ENCODE measurements at regions not wholly inside any gene's neighbourhood (a gene's known extent, or its start where the extent isn't known, plus 50 kb on each side); places are given as distances from the start of the nearest gene placed in this dataset.

DNA sequence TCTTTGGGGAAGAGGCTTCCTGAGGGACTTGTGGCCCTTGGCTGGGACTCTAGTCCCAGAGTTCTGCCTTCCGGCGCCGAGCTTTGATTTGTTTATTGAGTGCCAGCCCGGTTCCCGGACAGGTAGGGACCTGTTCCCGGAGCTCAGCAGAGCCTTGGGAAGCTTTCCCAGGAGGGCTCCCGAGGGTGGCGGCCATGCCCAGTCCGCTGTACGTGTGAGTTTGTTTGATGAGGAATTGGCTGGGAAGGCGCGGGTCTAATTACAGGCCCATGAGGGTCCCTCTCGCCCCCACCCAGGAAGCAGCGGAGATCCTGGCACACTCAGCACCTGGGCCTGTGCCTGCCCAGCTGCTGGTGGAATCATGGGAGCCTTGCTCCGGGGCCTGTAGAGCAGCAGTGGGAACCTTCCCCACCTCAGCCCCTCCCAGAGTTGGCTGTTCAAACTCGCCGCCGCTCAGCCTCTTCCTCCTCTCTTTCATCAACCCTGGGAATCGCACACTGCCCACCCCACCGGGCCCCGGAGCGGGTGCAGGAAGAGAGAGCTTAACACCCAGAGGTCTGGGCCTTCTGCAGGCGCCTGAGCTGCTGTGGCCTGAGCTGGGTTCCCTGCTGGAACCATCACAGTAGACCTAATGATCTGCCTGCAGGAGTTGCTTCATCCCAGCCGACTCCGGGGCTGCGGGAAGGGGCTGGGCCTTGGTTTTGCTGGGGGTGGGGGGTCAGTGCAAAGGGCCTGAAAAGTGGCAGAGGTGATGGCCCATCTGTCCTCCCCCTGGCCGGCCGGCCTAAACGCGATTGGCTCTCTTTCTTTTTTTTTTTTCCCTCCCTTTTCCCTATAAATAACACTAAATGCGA, 313.7 kb downstream of the SEC14L1 start:
- no peak for DNase-seq (ENCODE audit: low read depth in 2 of 2, low spot score in 1 of 2)

DNA sequence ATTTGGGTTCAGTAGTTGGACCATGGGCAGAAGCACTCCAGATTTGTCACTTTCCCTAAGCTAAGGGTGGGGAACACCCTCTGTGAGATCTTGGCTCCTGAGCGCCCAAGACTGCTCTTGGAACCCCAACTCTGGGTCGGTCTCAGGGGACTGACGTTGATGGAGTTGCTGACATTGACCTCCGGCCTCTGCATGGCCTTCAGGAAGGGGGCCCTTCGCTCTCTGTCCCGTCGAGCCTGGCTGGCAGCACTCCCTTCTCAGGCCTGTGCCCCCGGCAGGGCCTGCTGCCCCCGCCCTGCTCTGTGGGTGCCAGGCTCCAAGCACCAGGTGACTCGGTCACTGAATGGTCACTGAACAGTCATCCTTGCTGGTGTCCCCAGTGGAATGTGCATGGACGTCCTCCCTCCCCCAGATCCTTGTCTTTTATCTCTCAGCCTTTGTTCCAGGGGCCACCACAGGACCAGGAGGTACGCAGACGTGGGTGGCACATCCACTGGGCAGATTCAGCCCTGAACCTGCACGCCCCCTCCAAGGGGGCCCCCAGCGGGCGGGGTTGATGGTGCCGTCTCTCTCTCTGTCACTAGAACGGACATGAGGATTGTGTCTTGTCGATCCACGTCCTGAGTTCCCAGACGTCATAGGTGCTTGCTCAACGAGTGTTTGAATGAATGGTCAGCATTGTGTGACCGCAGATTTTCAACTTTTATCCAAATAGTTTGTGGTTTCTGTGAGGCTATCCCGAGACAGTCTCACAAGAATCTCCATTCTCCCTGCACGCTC, 314.5 kb downstream of the SEC14L1 start:
- no peak for DNase-seq (ENCODE audit: low read depth in 2 of 2, low spot score in 1 of 2)

DNA sequence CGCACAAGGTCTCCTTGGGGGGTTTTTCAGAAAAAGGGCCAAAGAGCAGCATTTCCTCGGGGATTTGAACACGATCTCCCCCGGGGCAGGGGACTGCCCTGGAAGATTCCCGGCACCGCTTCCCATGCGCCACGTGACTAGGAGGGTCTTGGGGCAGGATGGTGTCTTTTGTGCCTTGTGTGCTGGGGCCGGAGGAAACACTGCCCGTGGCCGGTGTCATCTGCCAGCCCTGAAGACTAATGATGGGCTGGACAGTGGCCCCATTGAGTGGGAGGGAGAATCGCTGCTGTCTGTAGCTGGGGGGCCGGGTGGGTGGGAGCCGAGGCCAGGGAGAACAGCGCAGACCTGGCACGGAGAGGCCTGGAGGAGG, 315.1 kb downstream of the SEC14L1 start:
- DNase-seq (ENCODE audit: low read depth in 2 of 2, low spot score in 1 of 2), result no peak

DNA sequence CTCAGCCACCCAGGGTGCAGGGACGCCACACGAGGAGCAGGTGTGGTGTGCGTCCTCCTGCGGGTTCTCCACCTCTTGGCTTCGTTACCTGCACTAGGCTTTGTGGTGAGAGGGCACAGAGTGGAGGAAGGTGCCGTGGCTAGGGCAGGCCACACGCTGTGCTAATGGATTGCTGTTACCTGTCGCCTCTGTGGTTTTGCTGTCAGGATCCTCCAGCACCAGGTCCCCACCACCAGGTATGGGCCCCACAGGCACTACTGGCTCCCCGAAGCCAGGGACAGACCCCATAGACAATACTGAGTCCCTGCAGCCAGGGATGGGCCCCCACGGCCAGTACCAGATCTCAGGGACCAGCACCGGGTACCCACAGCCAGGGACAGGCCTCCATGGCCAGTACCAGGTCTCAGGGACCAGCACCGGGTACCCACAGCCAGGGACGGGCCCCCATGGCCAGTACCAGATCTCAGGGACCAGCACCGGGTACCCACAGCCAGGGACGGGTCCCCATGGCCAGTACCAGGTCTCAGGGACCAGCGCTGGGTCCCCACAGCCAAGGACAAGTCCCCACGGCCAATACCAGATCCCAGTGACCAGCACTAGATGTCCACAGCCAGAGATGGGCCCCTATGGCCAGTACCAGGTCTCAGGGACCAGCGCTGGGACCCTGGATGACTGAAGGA, 315.6 kb downstream of the SEC14L1 start:
- DNase-seq (ENCODE audit: low read depth in 2 of 2, low spot score in 1 of 2), result no peak

DNA sequence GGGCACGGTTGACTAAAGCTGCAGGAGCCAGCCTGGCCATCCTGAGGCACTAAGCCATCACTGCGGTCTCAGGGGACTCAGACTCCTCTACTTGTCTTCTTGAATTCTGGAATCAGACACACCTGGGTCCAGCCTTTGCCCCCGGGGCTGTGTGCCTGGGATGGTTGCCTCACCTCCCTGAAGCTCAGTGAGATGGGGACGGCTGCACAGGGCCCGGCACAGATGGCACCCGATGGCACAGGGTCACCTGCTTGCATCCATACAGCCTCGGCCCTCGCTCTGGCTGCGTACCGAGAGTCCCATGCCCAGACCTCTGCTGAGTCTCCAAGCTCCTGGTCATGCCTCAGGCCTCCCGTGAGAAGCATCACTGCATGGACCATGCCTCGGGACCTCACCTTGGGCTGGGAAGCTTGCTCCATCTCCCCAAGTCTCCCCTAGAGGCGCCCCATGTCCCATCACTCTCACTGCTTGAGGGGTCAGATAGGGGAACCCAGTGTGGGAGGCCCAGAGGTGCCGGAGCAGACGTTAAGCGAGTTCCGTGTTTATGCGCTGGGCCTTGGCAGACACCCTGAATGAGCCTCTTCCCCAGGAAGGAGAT, 316.3 kb downstream of the SEC14L1 start:
- no peak for DNase-seq (ENCODE audit: low read depth in 2 of 2, low spot score in 1 of 2)

DNA sequence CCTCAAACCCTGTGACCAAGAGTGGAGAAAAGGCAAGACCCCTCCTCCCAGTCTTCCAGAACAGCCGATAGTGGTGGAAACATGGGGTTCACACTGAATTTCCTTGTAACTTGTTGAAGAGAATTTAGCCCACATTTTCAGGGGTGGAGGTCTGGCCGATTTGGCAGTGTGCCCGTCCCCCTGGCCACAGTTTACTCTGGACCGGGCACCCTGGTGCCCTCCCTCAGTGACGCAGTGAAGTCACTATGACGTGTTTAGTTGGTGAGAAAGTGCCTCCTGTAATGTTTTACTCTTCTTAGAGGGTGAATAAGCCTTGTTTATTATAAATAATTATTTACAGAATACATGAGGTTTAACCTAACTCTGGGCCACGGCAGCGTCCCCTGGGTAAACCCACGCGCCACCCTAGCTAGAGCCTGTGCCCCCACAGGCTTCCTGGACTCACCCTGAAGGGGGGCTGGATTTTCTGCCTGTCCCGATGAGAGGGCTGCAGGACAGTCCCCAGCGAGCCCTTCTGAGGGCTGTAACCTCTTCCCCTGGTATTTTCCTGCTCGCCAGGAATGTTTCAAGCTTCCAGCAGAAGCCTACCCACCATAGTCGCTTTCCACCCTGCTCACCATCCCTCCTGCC, 316.9 kb downstream of the SEC14L1 start:
- no peak for DNase-seq (ENCODE audit: low read depth in 2 of 2, low spot score in 1 of 2)

DNA sequence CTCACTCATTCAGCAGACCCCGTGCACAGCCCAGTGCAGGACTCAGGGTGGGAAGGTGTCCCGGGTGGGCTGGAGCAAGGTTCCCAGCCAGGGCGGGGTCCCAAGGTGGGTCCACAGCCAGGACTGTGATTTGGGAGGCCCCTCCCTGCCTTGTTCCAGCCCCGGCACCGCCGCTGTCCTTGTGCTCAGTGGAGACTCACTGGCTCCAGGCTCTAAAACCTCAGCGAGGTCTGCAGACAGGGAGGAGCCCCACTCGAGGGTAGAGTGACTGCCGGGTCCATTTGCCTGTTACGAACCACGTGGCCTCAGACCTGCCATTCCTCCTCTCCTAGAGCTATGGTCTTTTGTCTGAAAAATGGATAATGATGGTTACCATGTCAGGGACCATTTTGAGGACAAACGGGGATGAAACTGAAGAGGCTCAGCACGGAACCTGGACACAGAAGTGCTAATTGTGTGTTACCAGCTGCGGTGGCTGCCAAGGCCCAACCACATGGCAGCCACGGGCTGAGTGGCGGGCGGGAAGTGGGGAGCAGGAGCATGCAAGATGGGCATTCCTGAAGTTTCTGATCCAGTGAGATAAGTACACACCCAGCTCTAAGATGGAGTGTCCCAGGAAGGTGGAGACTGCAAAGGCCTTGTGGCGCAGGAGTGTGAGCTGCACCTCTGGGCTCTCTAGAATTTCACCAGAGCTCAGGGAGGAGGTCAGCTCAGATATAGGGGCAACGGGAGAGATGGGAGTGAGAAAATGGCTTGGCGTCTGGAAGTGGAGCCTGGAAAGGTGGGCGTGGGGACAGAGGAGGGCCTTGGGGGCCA, 317.6 kb downstream of the SEC14L1 start:
- no peak for DNase-seq (ENCODE audit: low read depth in 2 of 2, low spot score in 1 of 2)

DNA sequence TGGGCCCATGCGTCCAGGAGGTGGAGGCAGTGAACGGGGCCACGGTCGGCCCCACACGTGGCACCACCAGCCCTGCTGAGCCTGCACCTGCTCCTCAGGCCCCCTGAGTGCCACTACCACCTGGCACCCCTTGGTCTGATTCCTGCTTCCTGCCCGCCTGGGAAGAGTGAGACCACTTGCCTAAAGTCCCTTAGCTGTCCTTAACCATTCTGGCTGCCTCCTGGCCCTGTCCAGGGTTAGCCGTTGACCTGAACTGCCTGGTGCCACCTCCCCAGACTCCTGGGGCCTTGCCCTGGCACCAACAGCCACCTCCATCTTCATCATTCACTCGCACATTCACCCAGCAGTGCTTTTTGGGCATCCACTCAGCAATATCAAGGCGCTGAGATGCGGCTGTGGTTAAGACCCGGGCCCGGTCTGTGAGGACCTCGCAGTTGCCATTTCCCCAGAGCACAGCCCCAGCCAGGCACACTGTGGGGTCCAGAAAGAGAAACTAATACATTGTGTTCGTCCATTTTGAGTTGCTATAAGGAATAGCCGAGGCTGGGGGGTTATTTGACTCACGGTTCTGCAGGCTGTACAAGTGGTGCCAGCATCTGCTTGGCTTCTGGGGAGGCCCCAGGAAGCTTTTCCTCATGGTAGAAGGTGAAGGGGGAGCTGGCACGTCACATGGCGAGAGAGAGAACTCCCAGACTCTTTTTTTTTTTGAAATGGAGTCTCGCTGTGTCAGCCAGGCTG, 318.4 kb downstream of the SEC14L1 start:
- no peak for DNase-seq (ENCODE audit: low read depth in 2 of 2, low spot score in 1 of 2)

DNA sequence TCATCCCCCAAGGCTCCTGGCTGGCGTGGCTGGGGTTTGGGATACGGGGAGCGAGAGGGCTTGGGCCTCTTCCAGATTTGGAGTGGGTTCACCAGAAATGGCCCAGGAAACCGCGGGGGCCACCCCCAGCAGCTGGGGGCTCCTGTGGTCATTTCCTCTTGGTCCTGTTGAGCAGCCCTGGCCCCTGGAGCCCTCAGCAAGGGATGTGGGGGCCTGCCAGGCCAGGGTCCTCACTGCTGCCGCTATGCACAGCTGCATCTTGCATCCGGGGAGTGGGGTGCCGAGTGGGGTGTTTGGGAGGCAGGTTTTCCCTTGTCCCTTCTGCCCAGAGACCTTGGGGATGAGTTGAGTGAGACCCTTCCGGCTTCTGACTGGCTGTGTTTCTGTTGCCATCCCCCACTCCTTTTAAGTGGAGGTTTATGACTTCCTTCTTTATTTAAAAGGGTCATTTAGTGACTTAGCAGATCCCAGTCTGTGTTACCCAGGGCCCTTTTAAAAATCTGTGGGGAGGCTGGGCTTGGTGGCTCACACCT, 319.8 kb downstream of the SEC14L1 start:
- DNase-seq (ENCODE audit: low read depth in 2 of 2, low spot score in 1 of 2), result no peak

DNA sequence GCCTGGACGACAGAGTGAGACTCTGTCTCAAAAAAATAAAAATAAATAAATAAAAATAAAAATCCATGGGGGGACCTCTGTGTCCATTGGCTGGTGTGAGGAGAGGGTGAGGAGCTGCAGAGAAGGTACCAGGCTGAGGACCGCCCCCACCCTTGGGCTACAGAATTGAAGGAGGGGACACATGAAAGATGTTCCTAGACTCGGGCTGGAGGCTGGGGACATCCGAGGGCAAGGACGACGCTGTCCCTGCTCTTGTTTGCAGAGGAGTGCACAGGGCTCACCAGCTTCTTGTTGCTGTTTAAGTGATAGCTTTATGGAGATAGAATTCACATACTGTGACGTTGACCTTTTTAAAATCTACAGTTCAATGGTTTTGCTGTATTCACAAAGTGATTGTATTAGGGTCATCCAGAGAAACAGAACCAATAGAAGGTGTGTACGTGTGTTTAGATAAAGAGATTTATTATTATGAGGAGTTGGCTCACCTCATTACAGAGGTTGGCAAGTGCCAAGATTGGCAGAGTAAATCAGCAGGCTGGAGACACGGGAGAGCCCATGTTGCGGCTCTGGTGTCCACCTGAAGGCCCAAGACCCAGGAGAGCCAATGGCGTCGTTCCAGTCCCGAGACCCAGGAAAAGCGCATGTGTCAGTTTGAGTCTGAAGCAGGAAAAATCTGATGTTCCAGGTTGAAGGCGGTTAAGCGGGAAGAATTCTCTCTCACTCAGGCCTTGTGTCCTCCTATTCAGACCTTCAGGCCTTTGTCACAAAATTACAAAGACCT, 320.7 kb downstream of the SEC14L1 start:
- DNase-seq (ENCODE audit: low read depth in 2 of 2, low spot score in 1 of 2), result no peak

DNA sequence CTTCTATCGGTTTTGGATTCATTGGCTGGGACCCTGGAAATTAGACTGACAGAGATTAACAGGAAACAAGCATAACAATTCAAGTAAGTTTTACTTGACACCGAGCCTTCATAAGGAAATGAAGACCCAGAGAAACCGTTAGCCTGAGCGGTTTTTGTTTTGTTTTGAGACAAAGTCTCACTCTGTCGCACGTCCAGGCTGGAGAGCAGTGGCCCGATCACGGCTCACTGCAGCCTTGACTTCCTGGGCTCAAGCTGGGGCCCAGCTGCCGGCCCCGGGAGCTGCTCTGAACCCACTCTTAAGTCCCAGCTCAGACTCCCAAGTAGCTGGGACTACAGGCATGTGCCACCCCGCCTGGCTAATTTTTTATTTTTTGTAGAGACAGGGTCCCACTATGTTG, 321.3 kb downstream of the SEC14L1 start:
- DNase-seq (ENCODE audit: low read depth in 2 of 2, low spot score in 1 of 2), result no peak

DNA sequence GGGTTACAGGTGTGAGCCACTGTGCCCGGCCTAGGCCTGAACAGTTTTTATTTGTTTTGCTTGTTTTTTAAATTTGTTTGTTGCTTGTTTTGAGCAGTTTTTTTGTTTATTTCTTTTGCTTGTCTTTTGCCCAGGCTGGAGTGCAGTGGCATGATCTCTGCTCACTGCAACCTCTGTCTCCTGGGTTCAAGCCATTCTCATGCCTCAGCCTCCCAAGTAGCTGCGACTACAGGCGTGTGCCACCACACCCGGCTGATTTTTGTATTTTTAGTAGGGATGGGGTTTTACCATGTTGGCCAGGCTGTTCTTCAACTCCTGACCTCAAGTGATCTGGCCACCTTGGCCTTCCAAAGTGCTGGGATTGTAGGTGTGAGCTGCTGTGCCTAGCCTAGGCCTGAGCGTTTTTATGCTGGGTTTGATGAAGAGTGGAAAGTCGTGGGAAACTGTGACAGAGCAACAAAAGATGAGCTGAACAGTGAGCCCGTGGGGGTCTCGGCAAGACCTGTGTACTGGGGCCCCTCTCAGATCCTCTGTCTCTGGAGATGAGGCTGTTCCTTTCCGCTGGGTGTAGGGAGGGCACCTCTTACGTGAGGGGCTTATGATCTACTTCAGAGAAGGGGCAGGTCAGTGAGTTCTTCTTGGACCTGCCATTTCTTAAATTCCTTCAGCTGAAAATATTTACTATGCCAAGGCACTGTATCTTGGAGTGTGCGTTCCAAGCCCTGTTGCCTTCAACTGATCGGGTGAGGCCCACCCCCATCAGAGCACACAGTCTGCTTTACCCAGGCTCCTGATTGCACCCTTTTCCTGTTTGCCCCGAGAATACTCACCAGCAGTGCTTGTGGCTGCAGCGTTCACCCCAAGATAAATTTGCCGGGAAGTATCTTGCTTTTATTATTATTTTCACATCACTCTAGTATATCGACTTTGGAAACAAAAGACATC, 322.1 kb downstream of the SEC14L1 start:
- no peak for DNase-seq (ENCODE audit: low read depth in 2 of 2, low spot score in 1 of 2)

DNA sequence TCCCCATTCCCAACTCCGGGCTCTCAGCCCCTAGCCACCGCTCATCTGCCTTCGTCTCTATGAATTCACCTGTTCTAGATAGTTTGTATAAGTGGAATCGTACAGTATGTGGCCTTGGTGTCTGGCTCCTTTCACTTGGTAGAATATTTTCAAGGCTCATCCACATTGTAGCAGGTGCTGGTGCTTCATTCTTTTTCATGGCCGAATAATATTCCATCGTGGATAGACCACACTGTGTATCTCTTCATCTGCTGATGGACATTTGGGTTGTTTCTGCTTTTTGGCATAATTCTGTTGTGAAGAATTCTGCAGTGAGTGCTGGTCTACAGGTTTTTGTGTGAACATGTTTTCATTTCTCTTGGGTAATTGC, 324.2 kb downstream of the SEC14L1 start:
- DNase-seq (ENCODE audit: low read depth in 2 of 2, low spot score in 1 of 2), result no peak

DNA sequence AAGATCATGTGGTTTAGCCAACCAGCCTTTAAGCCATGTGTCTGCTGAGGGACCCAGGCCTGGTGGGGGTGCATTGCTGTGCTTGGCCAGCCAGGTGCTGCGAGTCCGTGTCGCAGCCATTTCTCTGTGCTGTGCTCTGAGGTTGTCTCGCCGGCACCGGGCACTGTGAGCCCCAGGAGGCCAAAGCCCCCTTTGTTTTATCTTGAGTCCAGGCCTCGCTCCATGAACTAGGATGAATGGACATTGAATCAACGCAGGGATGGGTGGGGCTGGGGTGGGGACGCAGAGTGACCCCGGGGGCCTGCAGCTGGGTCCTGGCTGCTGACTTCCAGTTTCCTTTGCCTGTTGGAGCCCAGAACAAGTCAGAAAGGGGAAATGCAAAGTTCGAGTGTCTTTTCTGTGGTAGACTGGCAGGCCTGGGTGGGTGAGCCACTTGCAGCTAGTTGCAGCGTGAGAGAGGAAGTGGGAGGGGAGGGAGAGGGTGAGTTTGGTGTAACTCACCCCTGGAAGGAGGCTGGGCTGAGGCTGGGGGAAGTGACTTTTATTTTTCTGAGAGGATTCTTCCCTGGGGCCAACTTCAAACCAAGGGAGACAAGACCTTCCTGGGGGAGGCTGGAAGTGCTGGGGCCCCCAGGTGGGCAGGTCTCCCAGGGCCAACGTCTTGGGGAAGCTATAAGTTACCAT, 324.7 kb downstream of the SEC14L1 start:
- peak; percentile 49 to 70 for DNase-seq (ENCODE audit: low read depth in 2 of 2, low spot score in 1 of 2)

DNA sequence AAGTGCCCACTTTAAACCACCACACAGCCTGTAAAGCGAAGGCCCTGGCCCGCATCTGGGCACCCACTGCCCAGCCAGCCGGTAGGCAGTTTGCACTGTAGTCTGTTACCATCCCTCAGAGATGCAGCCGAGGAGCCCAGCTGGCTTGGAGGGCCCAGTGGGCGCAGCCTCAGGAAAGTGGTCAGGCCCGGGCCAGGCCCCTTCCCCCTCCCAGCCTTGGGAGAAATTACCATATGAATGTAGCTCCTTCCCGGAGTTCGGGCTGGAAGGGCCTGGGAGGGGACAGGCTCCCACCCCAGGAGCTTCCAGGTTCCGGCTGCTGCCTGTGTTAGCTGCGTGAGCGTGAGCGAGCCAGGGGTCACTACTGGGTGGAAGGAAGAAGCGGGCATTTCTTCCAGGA, 325.4 kb downstream of the SEC14L1 start:
- DNase-seq (ENCODE audit: low read depth in 2 of 2, low spot score in 1 of 2), result no peak

DNA sequence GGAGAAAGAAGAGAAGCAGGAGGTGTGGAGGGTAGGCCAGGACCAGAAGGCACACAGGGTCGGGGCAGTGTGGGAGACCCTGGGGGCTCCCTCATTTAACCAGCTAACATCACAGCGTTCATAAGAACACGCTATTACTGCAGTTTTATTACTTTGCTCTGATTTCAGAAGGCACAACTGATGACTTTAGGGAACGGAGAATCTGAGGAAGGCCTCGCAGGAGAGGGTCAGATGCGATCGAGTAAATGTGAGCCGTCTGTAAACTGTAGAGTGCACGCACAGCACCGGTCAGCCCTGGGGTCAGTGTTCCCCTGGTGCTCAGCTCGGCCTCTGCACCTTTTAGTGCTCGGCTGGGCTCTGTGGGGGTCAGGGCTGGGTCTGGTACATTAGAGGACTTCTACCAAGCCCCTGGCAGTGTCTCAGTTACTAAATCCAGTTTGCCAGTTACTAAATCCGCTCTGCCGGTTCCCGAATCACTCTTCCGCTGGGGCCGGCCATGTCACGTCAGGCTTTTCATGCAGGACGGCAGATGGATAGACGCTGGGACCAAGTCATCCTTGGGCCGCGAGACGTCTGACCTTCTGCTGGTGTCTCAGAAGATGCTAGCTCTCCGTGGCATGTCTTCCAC, 325.9 kb downstream of the SEC14L1 start:
- no peak for DNase-seq (ENCODE audit: low read depth in 2 of 2, low spot score in 1 of 2)
